B cell (primary cell): ENCODE measurements at regions not wholly inside any gene's neighbourhood (a gene's known extent, or its start where the extent isn't known, plus 50 kb on each side); places are given as distances from the start of the nearest gene placed in this dataset.

ENCODE experiments used
- ATAC-seq: fragments of 200-7000 bp; cut with Tn5 transposase; one replicate; pipeline ENCODE4 v1.10.0; 2021; ENCODE audit warnings: low read depth, mild to moderate bottlenecking, moderate number of reproducible peaks, moderate library complexity
- CTCF ChIA-PET: fragments of 350-600 bp; sonication (Branson Sonifier 250); formaldehyde crosslinking; loops from one replicate; lab custom pipeline; 2021; ENCODE audit warnings: antibody characterized with exemption, inconsistent platforms; lab: Charles Lee
- POLR2A ChIA-PET: fragments of 350-600 bp; sonication (Branson Sonifier 250); formaldehyde crosslinking; loops from one replicate; lab custom pipeline; 2021; ENCODE audit warnings: antibody characterized with exemption; lab: Charles Lee
- DNase-seq: peaks from one replicate; pipeline ENCODE4 v3.0.0; 2013
- H2AFZ ChIP-seq: 2 replicates; pipeline ENCODE4 v1.6.1; 2012; ENCODE audit warnings: mild to moderate bottlenecking, low read depth, low read length; ENCODE audit not compliant: insufficient read depth, poor library complexity, severe bottlenecking
- H3K27ac ChIP-seq, 2 donors: 1 replicate in 1 of 2; 2 replicates in 1 of 2; pipeline ENCODE4 v1.5.1; 2012 to 2013; ENCODE audit warnings: low read length in 2 of 2, mild to moderate bottlenecking in 2 of 2, moderate library complexity in 1 of 2
- H3K27me3 ChIP-seq, 4 experiments: fragments of 200-600 bp in 1 of 4; sonication (generic) in 1 of 4; replicated peaks in 1 of 4; 1 replicate in 2 of 4; 2 replicates in 2 of 4; pipeline versions ENCODE4 v1.6.1 to v1.7.0; 2013 to 2016; ENCODE audit warnings: low read length in 3 of 4, mild to moderate bottlenecking in 2 of 4, mixed read lengths in 1 of 4, moderate library complexity in 1 of 4; ENCODE audit not compliant: insufficient read depth in 4 of 4, control insufficient read depth in 3 of 4; ENCODE audit errors: control extremely low read depth in 1 of 4
- H3K36me3 ChIP-seq, 2 experiments: replicated peaks in 1 of 2; 1 replicate in 1 of 2; 2 replicates in 1 of 2; pipeline versions ENCODE4 v1.6.1 to v1.7.1; 2013; ENCODE audit warnings: low read length in 1 of 2; ENCODE audit not compliant: insufficient read depth in 2 of 2, control insufficient read depth in 1 of 2; ENCODE audit errors: control extremely low read depth in 1 of 2, extremely low read depth in 1 of 2
- H3K4me1 ChIP-seq, 2 donors: fragments of 200-600 bp in 1 of 2; sonication (generic) in 1 of 2; 1 replicate in 1 of 2; 2 replicates in 1 of 2; pipeline versions ENCODE4 v1.5.1 to v1.6.1; 2013 to 2017; ENCODE audit warnings: low read length in 2 of 2; ENCODE audit not compliant: control insufficient read depth in 2 of 2, insufficient read depth in 2 of 2
- H3K4me2 ChIP-seq: replicated peaks from 2 replicates; pipeline ENCODE3; 2012; ENCODE audit warnings: mild to moderate bottlenecking, low read depth, low read length; ENCODE audit not compliant: poor library complexity, severe bottlenecking
- H3K4me3 ChIP-seq, 5 experiments: fragments of 200-600 bp in 1 of 5; sonication (generic) in 1 of 5; 1 replicate in 3 of 5; 2 replicates in 2 of 5; pipeline versions ENCODE4 v1.5.1 to v1.7.0; 2011 to 2016; ENCODE audit warnings: low read length in 4 of 5, mild to moderate bottlenecking in 4 of 5, low read depth in 2 of 5, control low read depth in 1 of 5, moderate library complexity in 1 of 5; ENCODE audit not compliant: insufficient read depth in 1 of 5; ENCODE audit errors: control extremely low read depth in 1 of 5, extremely low read depth in 1 of 5
- H3K79me2 ChIP-seq: fragments of 200-600 bp; sonication (generic); one replicate; pipeline ENCODE4 v1.6.0; 2016; ENCODE audit warnings: low read length; ENCODE audit not compliant: control insufficient read depth, insufficient read depth
- H3K9ac ChIP-seq: fragments of 200-600 bp; sonication (generic); 2 replicates; pipeline ENCODE4 v1.6.1; 2017; ENCODE audit warnings: mild to moderate bottlenecking, low read length, moderate library complexity
- H3K9me3 ChIP-seq, 3 donors: one replicate each; pipeline versions ENCODE4 v1.6.1 to v1.7.1; 2013; ENCODE audit warnings: low read length in 2 of 3; ENCODE audit not compliant: control insufficient read depth in 2 of 3, insufficient read depth in 1 of 3; ENCODE audit errors: control extremely low read depth in 1 of 3
- H4K20me1 ChIP-seq: 2 replicates; pipeline ENCODE4 v1.6.0; 2012; ENCODE audit warnings: mild to moderate bottlenecking, low read length; ENCODE audit not compliant: insufficient read depth, control insufficient read depth, poor library complexity, severe bottlenecking
- H3K27ac Mint-ChIP-seq: one replicate; pipeline ENCODE4 v1.8.0; 2021; ENCODE audit warnings: mixed read lengths
- H3K27me3 Mint-ChIP-seq: one replicate; pipeline ENCODE4 v1.8.0; 2021; ENCODE audit warnings: mixed read lengths
- H3K4me1 Mint-ChIP-seq: one replicate; pipeline ENCODE4 v1.8.0; 2021; ENCODE audit warnings: mixed read lengths
- H3K4me3 Mint-ChIP-seq: one replicate; pipeline ENCODE4 v1.8.0; 2021; ENCODE audit warnings: mixed read lengths
- H3K9me3 Mint-ChIP-seq: one replicate; pipeline ENCODE4 v1.8.0; 2022; ENCODE audit warnings: mixed read lengths; ENCODE audit not compliant: insufficient read depth
- CTCF ChIP-seq: fragments of 200-600 bp; IDR thresholded peaks from one replicate; pipeline ENCODE4 v1.8.0; 2022; ENCODE audit warnings: antibody characterized with exemption, mild to moderate bottlenecking
- EZH2 ChIP-seq: IDR thresholded peaks from 2 replicates; pipeline ENCODE4 v1.6.1; 2012; ENCODE audit warnings: borderline replicate concordance, low read depth, mild to moderate bottlenecking, moderate library complexity, low read length; ENCODE audit not compliant: insufficient read depth, poor library complexity, severe bottlenecking
- WGBS: methylation state at CpG from one replicate; pipeline ENCODE4 v1.1.5; 2013; ENCODE audit warnings: missing lambda C conversion rate; ENCODE audit not compliant: insufficient coverage; 5-methylcytosine and 5-hydroxymethylcytosine counted together
- intact Hi-C: fragments of 100-400 bp; cut with micrococcal nuclease; formaldehyde crosslinking; loops from one replicate; pipeline ENCODE4 v1.10.0; 2022

GRCh38 chr9:84450029-84450428 is 109.5 kb upstream of the SLC28A3 start:
- H3K4me1 ChIP-seq: no peaks in the 10 kb centered on the region
- DNase-seq (no peak), ATAC-seq (no peak)
- no peak overlapping the region for H3K27ac ChIP-seq
- TF ChIP-seq EZH2 (no peak), CTCF (no peak)
- H3K4me2 ChIP-seq: no peak overlapping the region
- H3K27me3 Mint-ChIP-seq: peaks cover 4% of the 10 kb centered on the region
- H2AFZ ChIP-seq: no peak overlapping the region
- H3K27me3 ChIP-seq: peaks cover 0 to 3% (median 0%) of the 10 kb centered on the region in 4 experiments
- POLR2A ChIA-PET: no interaction called here
- no peak overlapping the region for H3K4me3 ChIP-seq
- H3K4me1 Mint-ChIP-seq: no peaks in the 10 kb centered on the region
- H3K79me2 ChIP-seq: no peaks in the 10 kb centered on the region
- H3K36me3 ChIP-seq: no peaks in the 10 kb centered on the region
- no peaks in the 10 kb centered on the region for H3K9me3 Mint-ChIP-seq
- CTCF ChIA-PET: no interaction called here
- H3K27ac Mint-ChIP-seq: no peak overlapping the region
- 75% methylated on average over 1 of the region's 5 CpGs for WGBS
- no peaks in the 10 kb centered on the region for H3K9me3 ChIP-seq
- H3K4me3 Mint-ChIP-seq: no peak overlapping the region
- intact Hi-C loops: no loop called here
- H3K9ac ChIP-seq: no peak overlapping the region
- H4K20me1 ChIP-seq: no peaks in the 10 kb centered on the region

DNA sequence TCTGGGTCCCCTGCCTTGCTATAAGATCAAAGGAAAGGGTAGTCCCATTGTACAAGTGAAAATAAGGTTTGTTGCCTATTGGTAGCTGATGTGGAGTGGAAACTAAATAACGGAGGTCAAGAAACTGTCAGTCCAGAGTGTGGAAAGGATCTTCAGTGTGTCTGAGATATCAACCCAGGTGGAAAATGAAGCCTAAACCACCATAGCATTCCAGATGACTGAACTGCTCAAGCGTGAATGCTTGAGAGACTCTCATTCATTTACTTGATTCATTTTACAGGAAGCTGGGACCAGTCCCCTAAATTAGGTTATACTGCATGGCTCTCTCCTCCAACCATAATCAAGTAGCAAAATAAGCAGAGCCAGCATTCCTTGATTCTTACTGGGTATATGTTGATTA is 116.0 kb upstream of the SLC28A3 start:
- ChIA-PET POLR2A (no interaction called here), CTCF (no interaction called here)
- no peak for DNase-seq
- intact Hi-C loops: no loop called here
- Histone ChIP-seq H3K9me3 (no peaks in the 10 kb centered on the region), H3K79me2 (no peaks in the 10 kb centered on the region), H3K4me2 (no peak overlapping the region), H2AFZ (no peak overlapping the region), H3K9ac (no peak overlapping the region), H3K36me3 (no peaks in the 10 kb centered on the region), H3K4me3 (no peak overlapping the region), H3K4me1 (no peaks in the 10 kb centered on the region), H4K20me1 (no peaks in the 10 kb centered on the region), H3K27me3 (no peaks in the 10 kb centered on the region), H3K27ac (no peak overlapping the region)
- no peaks in the 10 kb centered on the region for H3K9me3 Mint-ChIP-seq
- H3K27me3 Mint-ChIP-seq: peaks cover 5% of the 10 kb centered on the region
- WGBS: 100% methylated on average over 1 of the region's 2 CpGs
- ATAC-seq: no peak
- H3K4me1 Mint-ChIP-seq: no peaks in the 10 kb centered on the region
- no peak overlapping the region for H3K4me3 Mint-ChIP-seq
- H3K27ac Mint-ChIP-seq: no peak overlapping the region
- TF ChIP-seq CTCF (no peak), EZH2 (no peak)
